KMS-11 (cell line): ENCODE measurements at regions not wholly inside any gene's neighbourhood (a gene's known extent, or its start where the extent isn't known, plus 50 kb on each side); places are given as distances from the start of the nearest gene placed in this dataset.

ENCODE experiments used
- H2AFZ ChIP-seq: fragments of 200-600 bp; sonication (generic); 2 replicates; pipeline ENCODE4 v1.6.1; 2016; ENCODE audit warnings: antibody characterized with exemption, mixed run types, low read depth
- H3K27ac ChIP-seq: fragments of 200-600 bp; sonication (generic); 2 replicates; pipeline ENCODE4 v1.6.1; 2016; ENCODE audit warnings: mild to moderate bottlenecking, mixed run types
- H3K27me3 ChIP-seq: fragments of 200-600 bp; sonication (generic); 2 replicates; pipeline ENCODE4 v1.6.1; 2017; ENCODE audit warnings: mild to moderate bottlenecking, low read depth, mixed run types, moderate library complexity; ENCODE audit not compliant: insufficient read depth
- H3K36me3 ChIP-seq: fragments of 200-600 bp; sonication (generic); 2 replicates; pipeline ENCODE4 v1.6.1; 2017; ENCODE audit warnings: mild to moderate bottlenecking, mixed run types; ENCODE audit not compliant: insufficient read depth
- H3K4me1 ChIP-seq: fragments of 200-600 bp; sonication (generic); 2 replicates; pipeline ENCODE4 v1.6.1; 2016; ENCODE audit warnings: mild to moderate bottlenecking, low read depth, mixed run types; ENCODE audit not compliant: poor library complexity, severe bottlenecking
- H3K4me2 ChIP-seq: fragments of 200-600 bp; sonication (generic); 2 replicates; pipeline ENCODE4 v1.7.0; 2016; ENCODE audit warnings: mild to moderate bottlenecking, mixed run types
- H3K4me3 ChIP-seq: fragments of 200-600 bp; sonication (generic); IDR thresholded peaks from 2 replicates; pipeline ENCODE4 v1.6.1; 2017; ENCODE audit warnings: low read depth, low read length, mixed read lengths; ENCODE audit not compliant: insufficient read depth
- H3K79me2 ChIP-seq: fragments of 200-600 bp; sonication (generic); 2 replicates; pipeline ENCODE4 v1.6.1; 2016; ENCODE audit warnings: low read depth, mixed run types; ENCODE audit not compliant: insufficient read depth
- H3K9ac ChIP-seq: fragments of 200-600 bp; sonication (generic); 2 replicates; pipeline ENCODE4 v1.6.1; 2016; ENCODE audit warnings: mild to moderate bottlenecking, mixed run types
- H4K20me1 ChIP-seq: fragments of 200-600 bp; sonication (generic); 2 replicates; pipeline ENCODE4 v1.6.1; 2016; ENCODE audit warnings: mild to moderate bottlenecking, mixed run types; ENCODE audit not compliant: insufficient read depth
- CTCF ChIP-seq: fragments of 200-600 bp; sonication (generic); conservative IDR thresholded peaks from 2 replicates; pipeline ENCODE4 v1.6.1; 2017; ENCODE audit warnings: low read depth, mild to moderate bottlenecking, antibody characterized with exemption, low read length, moderate library complexity, mixed read lengths

GRCh38 chr2:122210898-122211856 lies 455.7 kb downstream of the TSN start:
- 0 out of 2 replicates have a peak overlapping the region, but pooled peaks have one; percentile 9 for H3K4me2 ChIP-seq

GRCh38 chr2:122213312-122213711 lies 457.9 kb downstream of the TSN start:
- Histone ChIP-seq H3K79me2 (no peaks in the 10 kb centered on the region), H4K20me1 (no peaks in the 10 kb centered on the region), H3K27me3 (no peaks in the 10 kb centered on the region), H3K27ac (no peak overlapping the region), H3K36me3 (no peaks in the 10 kb centered on the region), H3K4me3 (no peak overlapping the region), H3K9ac (no peak overlapping the region), H3K4me2 (no peak overlapping the region), H3K4me1 (peaks cover 6% of the 10 kb centered on the region), H2AFZ (no peak overlapping the region)
- no peak for TF ChIP-seq CTCF

More at GRCh38 chr2:122210898-122211856, 455.7 kb downstream of the TSN start:
- TF ChIP-seq CTCF, result no peak
- H3K4me3 ChIP-seq, result no peak overlapping the region
- peak overlapping the region; percentile 35; the same call in 1 of the 2 replicates for H3K27ac ChIP-seq
- no peaks in the 10 kb centered on the region for H3K79me2 ChIP-seq
- H3K36me3 ChIP-seq, result no peaks in the 10 kb centered on the region
- H4K20me1 ChIP-seq, result no peaks in the 10 kb centered on the region
- no peaks in the 10 kb centered on the region for H3K27me3 ChIP-seq
- H3K9ac ChIP-seq, result no peak overlapping the region
- no peak overlapping the region for H2AFZ ChIP-seq
- peaks cover 6% of the 10 kb centered on the region for H3K4me1 ChIP-seq

GRCh38 chr2:122216071-122216470 lies 460.6 kb downstream of the TSN start:
- no peak overlapping the region for H3K4me3 ChIP-seq
- no peak overlapping the region for H2AFZ ChIP-seq
- no peaks in the 10 kb centered on the region for H4K20me1 ChIP-seq
- H3K4me1 ChIP-seq, result peaks cover 2% of the 10 kb centered on the region
- no peaks in the 10 kb centered on the region for H3K36me3 ChIP-seq
- TF ChIP-seq CTCF, result no peak
- H3K27ac ChIP-seq, result no peak overlapping the region
- H3K79me2 ChIP-seq, result no peaks in the 10 kb centered on the region
- no peaks in the 10 kb centered on the region for H3K27me3 ChIP-seq
- H3K9ac ChIP-seq, result no peak overlapping the region
- H3K4me2 ChIP-seq, result no peak overlapping the region

- Histone ChIP-seq H3K9ac (no peak overlapping the region), H3K79me2 (no peaks in the 10 kb centered on the region), H3K36me3 (no peaks in the 10 kb centered on the region), H2AFZ (no peak overlapping the region), H3K27me3 (no peaks in the 10 kb centered on the region), H4K20me1 (no peaks in the 10 kb centered on the region), H3K27ac (no peak overlapping the region), H3K4me2 (no peak overlapping the region), H3K4me1 (no peaks in the 10 kb centered on the region), H3K4me3 (no peak overlapping the region)
- TF ChIP-seq CTCF, result no peak
These were observed 461.4 kb downstream of the TSN start for GRCh38 chr2:122216901-122217300.
